Hematopoietic multipotent progenitor cell treated with erythropoietin and hydrocortisone succinate and interleukin-3 and kit ligand, for 8 days (in vitro differentiated cells): ENCODE measurements at regions not wholly inside any gene's neighbourhood (a gene's known extent, or its start where the extent isn't known, plus 50 kb on each side); places are given as distances from the start of the nearest gene placed in this dataset.
"Not testable (repeated sequence)": the region's sequence is repeated elsewhere in the genome, so short reads cannot be mapped to it uniquely, and the experiment has no call there.

ENCODE experiments used
- DNase-seq: peaks from one replicate; pipeline ENCODE4 v3.0.0-alpha.2; 2015

DNA sequence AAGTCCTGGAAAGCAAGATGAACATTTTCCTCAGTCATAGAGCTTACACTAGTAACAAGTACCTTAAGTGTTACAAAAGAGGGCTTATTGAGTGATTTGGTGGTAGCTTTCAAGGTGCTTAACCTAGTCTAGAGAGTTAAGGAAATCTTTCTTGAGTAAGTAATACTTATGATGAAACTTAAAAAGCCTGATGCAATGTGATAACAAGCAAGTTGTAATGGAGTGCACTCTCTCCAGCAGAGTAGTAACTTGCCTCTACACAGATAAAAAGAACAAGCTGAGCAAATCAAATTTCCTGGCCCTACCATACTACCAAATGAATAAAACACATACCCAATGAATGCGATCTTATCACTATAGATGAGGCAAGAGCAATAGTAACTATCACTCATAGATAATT, 639.9 kb upstream of the FBXO33 start:
- DNase-seq: no peak

GRCh38 chr14:40058901-40059897, 627.0 kb upstream of the FBXO33 start:
- no peak for DNase-seq

DNA sequence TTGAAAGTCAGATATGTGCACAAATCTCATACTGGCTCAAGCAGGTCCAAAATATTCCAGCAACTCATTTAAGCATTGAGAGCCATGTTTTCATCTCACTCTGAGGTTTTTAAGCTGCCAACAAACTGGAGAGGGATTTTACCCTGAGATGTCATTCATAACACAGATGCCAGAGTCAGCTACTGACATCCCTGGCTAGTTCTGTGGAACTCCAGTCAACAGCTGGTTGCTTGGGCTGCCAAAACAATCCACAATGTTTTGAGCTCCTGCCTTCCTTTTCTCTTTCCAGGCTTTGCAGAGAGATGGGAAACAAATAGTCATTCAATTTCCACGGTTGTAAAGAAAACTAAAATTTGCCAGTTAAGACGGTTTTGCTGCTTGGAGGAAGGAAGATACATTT, 621.2 kb upstream of the FBXO33 start:
- DNase-seq: no peak

GRCh38 chr14:40028991-40029390, 596.8 kb upstream of the FBXO33 start:
- DNase-seq: no peak

DNA sequence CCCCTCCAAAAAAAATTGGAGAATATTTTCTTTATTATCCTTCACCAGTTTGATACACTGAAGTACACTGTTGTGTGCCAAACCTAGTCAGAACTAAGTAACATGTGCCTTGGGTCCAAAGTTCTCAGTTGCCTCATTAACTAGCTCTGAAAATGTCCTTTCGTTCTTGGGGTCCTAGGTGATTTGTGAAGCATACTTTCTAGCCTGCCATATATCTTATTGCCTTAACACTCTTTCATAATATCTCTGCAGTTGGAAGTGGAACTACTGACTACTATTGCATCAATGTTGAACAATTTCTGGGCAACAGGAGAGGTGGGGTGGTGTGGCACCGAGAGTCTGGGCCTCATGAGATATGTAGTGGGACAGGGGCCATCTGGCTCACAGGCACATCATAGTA, 592.9 kb upstream of the FBXO33 start:
- DNase-seq: no peak

GRCh38 chr14:40010961-40011360, 578.7 kb upstream of the FBXO33 start:
- no peak for DNase-seq

GRCh38 chr14:40009771-40010170, 577.5 kb upstream of the FBXO33 start:
- no peak for DNase-seq

GRCh38 chr14:40008345-40008744, 576.1 kb upstream of the FBXO33 start:
- not testable (repeated sequence) for DNase-seq

DNA sequence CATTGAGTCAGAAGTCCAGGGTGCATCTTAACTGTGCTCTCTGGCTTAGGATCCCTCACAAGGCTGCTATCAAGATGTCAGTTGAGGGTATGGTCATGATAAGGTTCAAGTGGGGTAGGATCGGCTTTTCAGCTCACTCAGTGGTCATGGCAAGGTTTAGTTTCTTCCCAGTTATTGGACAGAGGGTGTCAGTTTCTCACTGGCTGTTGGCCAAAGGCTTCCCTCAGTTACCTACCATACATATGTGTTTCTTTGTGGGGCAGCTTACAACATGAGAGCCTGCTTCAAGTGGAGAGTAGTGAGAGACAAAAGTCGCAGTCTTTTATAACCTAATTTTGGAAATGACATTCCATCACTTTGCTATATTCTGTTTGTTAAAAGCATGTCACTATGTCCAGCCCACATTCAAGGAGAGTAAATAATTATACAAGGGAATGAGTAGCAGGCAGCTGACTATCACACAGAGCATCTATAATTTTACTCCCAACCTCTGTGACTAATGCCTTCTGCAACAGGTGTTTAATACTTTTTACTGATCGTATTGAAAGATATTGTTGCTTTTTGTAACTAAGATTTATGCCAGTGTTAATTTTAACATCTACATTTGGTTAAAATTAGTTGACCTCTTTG, 572.8 kb upstream of the FBXO33 start:
- DNase-seq: no peak

DNA sequence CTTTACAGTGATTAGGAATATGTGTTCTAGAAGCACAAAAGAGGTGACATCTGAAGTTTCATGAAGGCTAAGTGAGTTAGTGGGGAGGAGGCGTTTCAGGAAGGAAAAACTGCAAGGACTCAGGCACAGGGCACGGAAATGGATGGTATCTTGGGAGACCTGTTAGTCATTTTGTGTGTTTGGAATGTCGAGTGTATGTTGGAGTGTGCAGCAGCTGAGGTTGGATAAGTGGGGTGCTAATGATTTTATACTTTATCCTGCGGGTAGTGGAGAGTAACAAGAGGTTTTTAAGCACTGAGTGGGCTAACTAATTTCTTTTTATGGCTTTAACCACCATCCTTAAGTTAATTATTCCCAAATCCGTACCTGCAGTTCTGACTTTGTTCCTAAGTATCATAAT, 571.5 kb upstream of the FBXO33 start:
- DNase-seq: no peak

- no peak for DNase-seq
Observed at GRCh38 chr14:39998854-39999253, 566.6 kb upstream of the FBXO33 start.

DNA sequence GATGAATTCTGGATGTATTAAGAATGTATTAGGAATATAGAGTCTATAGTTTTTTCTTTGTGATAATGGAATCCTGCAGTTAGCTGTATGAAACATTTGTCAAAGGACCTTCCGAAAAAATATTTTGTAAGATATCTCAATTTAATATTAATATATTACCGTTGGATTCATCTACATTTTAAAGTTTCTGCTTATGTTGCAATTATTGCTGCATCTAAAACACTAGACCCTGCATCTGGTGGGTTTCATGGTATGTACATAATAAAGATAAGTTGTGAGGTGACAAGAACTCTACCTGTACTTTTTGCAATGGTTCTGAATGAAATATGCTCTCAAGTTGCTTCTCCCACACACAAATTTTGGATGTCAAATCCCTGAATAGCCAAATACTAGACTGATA, 565.9 kb upstream of the FBXO33 start:
- DNase-seq: no peak

- DNase-seq: no peak
Observed at GRCh38 chr14:39991041-39991440, 558.8 kb upstream of the FBXO33 start.

DNA sequence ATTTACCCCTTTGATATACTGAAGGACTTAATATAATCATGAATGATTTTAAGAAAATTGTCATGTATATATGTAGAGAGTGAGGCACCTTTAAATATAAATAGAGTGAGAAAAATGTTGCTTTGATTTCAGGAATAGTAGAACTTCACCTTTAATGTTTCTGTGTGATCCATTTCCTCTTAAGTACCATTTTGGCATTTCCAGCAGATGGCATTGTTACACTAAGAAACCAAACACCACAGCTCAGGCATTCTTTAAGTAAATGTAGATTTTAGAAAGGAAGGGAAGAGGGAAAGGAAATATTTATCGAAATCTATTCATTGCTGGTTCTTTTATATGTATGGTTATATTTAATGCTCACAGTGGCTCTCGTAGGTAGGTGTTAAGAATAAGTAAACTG, 556.7 kb upstream of the FBXO33 start:
- no peak for DNase-seq

DNA sequence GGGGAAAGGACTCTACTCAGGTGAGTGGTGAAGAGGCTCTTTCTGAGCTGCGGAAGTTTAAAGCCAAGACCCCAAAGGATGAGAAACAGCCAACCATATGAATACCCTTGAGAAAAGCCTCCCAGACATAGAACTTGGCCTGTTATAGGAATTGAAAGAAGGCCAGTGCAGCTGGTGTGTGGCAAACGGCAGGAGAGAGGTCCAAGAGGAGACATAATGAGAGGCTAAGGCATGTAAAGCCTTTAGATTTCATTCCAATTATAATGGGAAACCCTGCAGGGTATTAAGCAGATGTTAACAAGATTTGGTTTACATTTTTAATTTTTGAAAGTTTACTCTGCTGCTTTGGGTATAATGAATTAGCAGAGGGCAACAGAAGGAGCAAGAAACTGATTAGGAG, 552.1 kb upstream of the FBXO33 start:
- no peak for DNase-seq

DNA sequence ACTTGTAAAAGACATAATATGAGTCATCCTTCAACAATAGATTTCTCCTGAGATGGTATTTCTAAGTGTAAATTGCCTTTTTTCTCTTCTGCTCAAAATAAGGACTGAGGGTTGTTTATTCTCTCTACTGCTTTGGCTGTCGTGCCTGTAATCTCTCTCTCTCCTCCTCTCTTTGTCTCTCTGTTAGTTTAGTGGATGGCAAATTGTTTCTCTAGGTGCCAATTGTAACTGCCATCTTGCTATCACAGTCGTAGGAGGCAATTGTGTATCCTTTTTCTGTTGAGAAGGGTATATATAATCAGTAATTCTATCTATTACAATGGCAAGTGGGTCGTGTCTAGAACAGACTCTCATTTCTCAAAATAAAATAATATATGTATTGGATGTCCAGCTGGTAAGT, 545.0 kb upstream of the FBXO33 start:
- no peak for DNase-seq

GRCh38 chr14:39974036-39974435, 541.8 kb upstream of the FBXO33 start:
- DNase-seq: no peak

GRCh38 chr14:39972704-39973103, 540.5 kb upstream of the FBXO33 start:
- DNase-seq: no peak

DNA sequence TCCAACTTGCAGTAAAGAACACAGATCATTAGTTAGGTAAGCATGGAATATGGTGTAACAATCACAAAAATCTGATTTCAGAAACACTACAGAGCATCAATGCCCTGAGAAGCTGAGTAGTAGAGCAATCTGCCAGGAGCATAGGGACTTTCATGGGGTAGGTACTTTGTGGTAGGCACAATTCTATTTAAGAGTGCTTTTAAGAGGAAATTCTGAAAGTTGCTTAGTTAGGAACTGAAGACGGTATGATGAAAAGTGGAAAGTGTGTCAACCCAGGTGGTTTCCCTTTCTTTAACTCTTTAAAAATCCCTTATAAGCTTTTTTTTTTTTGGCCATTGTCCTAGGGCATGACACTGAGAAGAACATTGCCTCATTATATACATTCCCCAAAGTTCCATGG, 535.7 kb upstream of the FBXO33 start:
- DNase-seq: no peak

- DNase-seq: no peak
Observed at GRCh38 chr14:39957987-39958386, 525.8 kb upstream of the FBXO33 start.

- no peak for DNase-seq
Observed at GRCh38 chr14:39957290-39957689, 525.1 kb upstream of the FBXO33 start.

GRCh38 chr14:39956372-39956771, 524.1 kb upstream of the FBXO33 start:
- peak; percentile 1 for DNase-seq

GRCh38 chr14:39948235-39948634, 516.0 kb upstream of the FBXO33 start:
- DNase-seq: no peak

- DNase-seq: no peak
Observed at GRCh38 chr14:39946807-39947206, 514.6 kb upstream of the FBXO33 start.
